ENCODE measurements at regions not wholly inside any gene's neighbourhood (a gene's known extent, or its start where the extent isn't known, plus 50 kb on each side); places are given as distances from the start of the nearest gene placed in this dataset.
A peak's percentile ranks its signal among the peaks of the same experiment; 100 is the strongest.

GRCh38 chr2:122117371-122117770, 361.9 kb downstream of the TSN start:
- H3K9ac ChIP-seq, result no peak overlapping the region
- no peak overlapping the region for H3K27ac ChIP-seq
- peaks cover 0 to 6% (median under 1%) of the 10 kb centered on the region in 10 experiments; a peak in 5 of 20 replicates for H3K4me1 ChIP-seq
- no peak overlapping the region for H3K4me2 ChIP-seq
- peaks cover 5 to 19% (median 9%) of the 10 kb centered on the region in 11 experiments; a peak in 11 of 22 replicates for H3K9me3 ChIP-seq (replicated peaks in 1 of 11)
- H4K20me1 ChIP-seq, result no peaks in the 10 kb centered on the region
- H3K27me3 ChIP-seq, result no peaks in the 10 kb centered on the region
- H3K36me3 ChIP-seq, result no peaks in the 10 kb centered on the region
- no peak for TF ChIP-seq Cebpa-rat (IDR thresholded peaks at IDR 0.05)
- H3K4me3 ChIP-seq, result no peak overlapping the region

- Histone ChIP-seq H3K9ac (no peak overlapping the region), H3K4me3 (no peak overlapping the region), H3K4me1 (no peaks in the 10 kb centered on the region), H4K20me1 (no peaks in the 10 kb centered on the region), H3K27me3 (no peaks in the 10 kb centered on the region), H3K27ac (no peak overlapping the region), H3K36me3 (no peaks in the 10 kb centered on the region), H3K9me3 (replicated peaks in 1 of 11) (peaks cover 47 to 73% (median 61%) of the 10 kb centered on the region in 11 experiments), H3K4me2 (no peak overlapping the region)
- TF ChIP-seq Cebpa-rat (IDR thresholded peaks at IDR 0.05), result no peak
Measured at GRCh38 chr2:122129399-122129798, 373.9 kb downstream of the TSN start.

- Histone ChIP-seq H3K4me2 (no peak overlapping the region), H3K27me3 (no peaks in the 10 kb centered on the region), H3K36me3 (no peaks in the 10 kb centered on the region), H3K4me3 (no peak overlapping the region), H3K9me3 (replicated peaks in 1 of 11) (peaks cover 35 to 50% (median 41%) of the 10 kb centered on the region in 11 experiments), H3K4me1 (peaks cover 0 to 19% (median 0%) of the 10 kb centered on the region in 10 experiments; a peak in 4 of 20 replicates), H3K27ac (no peak overlapping the region), H4K20me1 (no peaks in the 10 kb centered on the region), H3K9ac (no peak overlapping the region)
- no peak for TF ChIP-seq Cebpa-rat (IDR thresholded peaks at IDR 0.05)
Measured at GRCh38 chr2:122132147-122132691, 376.8 kb downstream of the TSN start.

GRCh38 chr2:122135021-122135937, 379.8 kb downstream of the TSN start:
- no peaks in the 10 kb centered on the region for H3K27me3 ChIP-seq
- H3K9ac ChIP-seq, result no peak overlapping the region
- H3K9me3 ChIP-seq (replicated peaks in 1 of 11), result peaks cover 10 to 20% (median 16%) of the 10 kb centered on the region in 11 experiments
- no peak overlapping the region for H3K27ac ChIP-seq
- peaks cover 0 to 21% (median 0%) of the 10 kb centered on the region in 10 experiments; a peak in 4 of 20 replicates for H3K4me1 ChIP-seq
- H3K4me2 ChIP-seq, result peak overlapping the region in 2 of 11 experiments; percentile 7 to 12; a peak in 1 of 22 replicates
- H4K20me1 ChIP-seq, result no peaks in the 10 kb centered on the region
- H3K36me3 ChIP-seq, result no peaks in the 10 kb centered on the region
- no peak for TF ChIP-seq Cebpa-rat (IDR thresholded peaks at IDR 0.05)
- no peak overlapping the region for H3K4me3 ChIP-seq

- H3K4me1 ChIP-seq, result peaks cover 0 to 21% (median 0%) of the 10 kb centered on the region in 10 experiments; a peak in 4 of 20 replicates
- no peak overlapping the region for H3K4me3 ChIP-seq
- H3K9ac ChIP-seq, result no peak overlapping the region
- H3K4me2 ChIP-seq, result peak overlapping the region in 2 of 11 experiments; percentile 7 to 12; a peak in 2 of 22 replicates
- H3K27ac ChIP-seq, result no peak overlapping the region
- no peaks in the 10 kb centered on the region for H3K36me3 ChIP-seq
- H3K9me3 ChIP-seq (replicated peaks in 1 of 11), result peaks cover 3 to 13% (median 8%) of the 10 kb centered on the region in 11 experiments; a peak in 18 of 22 replicates
- TF ChIP-seq Cebpa-rat (IDR thresholded peaks at IDR 0.05), result no peak
- no peaks in the 10 kb centered on the region for H3K27me3 ChIP-seq
- no peaks in the 10 kb centered on the region for H4K20me1 ChIP-seq
Measured at GRCh38 chr2:122136056-122136455, 380.6 kb downstream of the TSN start.

- TF ChIP-seq Cebpa-rat (IDR thresholded peaks at IDR 0.05), result no peak
- Histone ChIP-seq H3K9ac (no peak overlapping the region), H3K4me1 (peaks cover 0 to 21% (median 0%) of the 10 kb centered on the region in 10 experiments; a peak in 4 of 20 replicates), H3K9me3 (replicated peaks in 1 of 11) (peaks cover 0 to 9% (median 0%) of the 10 kb centered on the region in 11 experiments; a peak in 3 of 22 replicates), H3K27ac (no peak overlapping the region), H3K4me2 (no peak overlapping the region), H4K20me1 (no peaks in the 10 kb centered on the region), H3K4me3 (no peak overlapping the region), H3K36me3 (no peaks in the 10 kb centered on the region), H3K27me3 (no peaks in the 10 kb centered on the region)
Measured at GRCh38 chr2:122138561-122138960, 383.1 kb downstream of the TSN start.

- H3K9me3 ChIP-seq (replicated peaks in 1 of 11), result peaks cover 0 to 10% (median 0%) of the 10 kb centered on the region in 11 experiments; a peak in 3 of 22 replicates
- no peak for TF ChIP-seq Cebpa-rat (IDR thresholded peaks at IDR 0.05)
Measured at GRCh38 chr2:122139739-122140420, 384.4 kb downstream of the TSN start.

GRCh38 chr2:122144884-122145283, 389.4 kb downstream of the TSN start:
- Histone ChIP-seq H3K9me3 (replicated peaks in 1 of 11) (peaks cover 0 to 10% (median 0%) of the 10 kb centered on the region in 11 experiments; a peak in 3 of 22 replicates), H3K9ac (no peak overlapping the region)

More at GRCh38 chr2:122139739-122140420, 384.4 kb downstream of the TSN start:
- Histone ChIP-seq H3K4me2 (no peak overlapping the region), H3K4me3 (no peak overlapping the region), H3K27me3 (no peaks in the 10 kb centered on the region), H3K9ac (no peak overlapping the region), H3K27ac (no peak overlapping the region), H3K4me1 (peaks cover 0 to 21% (median 0%) of the 10 kb centered on the region in 10 experiments; a peak in 4 of 20 replicates), H3K36me3 (no peaks in the 10 kb centered on the region), H4K20me1 (no peaks in the 10 kb centered on the region)

More at GRCh38 chr2:122144884-122145283, 389.4 kb downstream of the TSN start:
- Histone ChIP-seq H3K4me3 (no peak overlapping the region), H3K36me3 (no peaks in the 10 kb centered on the region), H3K27me3 (no peaks in the 10 kb centered on the region), H3K27ac (no peak overlapping the region), H3K4me1 (peaks cover 0 to 39% (median 32%) of the 10 kb centered on the region in 10 experiments; a peak in 16 of 20 replicates), H4K20me1 (no peaks in the 10 kb centered on the region), H3K4me2 (no peak overlapping the region)
- TF ChIP-seq Cebpa-rat (IDR thresholded peaks at IDR 0.05), result no peak

Measured in BLaER1 treated with 17β-estradiol and CSF1 and Interleukin-3, amounts not matched to agents 10 nM and 100 nM (cell line).